Upper lobe of left lung (tissue), 6 donors: ENCODE measurements at regions not wholly inside any gene's neighbourhood (a gene's known extent, or its start where the extent isn't known, plus 50 kb on each side); places are given as distances from the start of the nearest gene placed in this dataset.

ENCODE experiments used
- ATAC-seq, 2 donors: fragments of 200-7000 bp; cut with Tn5 transposase; one replicate each; pipeline ENCODE4 v1.9.1; 2022; ENCODE audit warnings: mild to moderate bottlenecking in 2 of 2, moderate library complexity in 2 of 2; ENCODE audit not compliant: low FRiP score in 2 of 2
- DNase-seq, 2 donors: peaks; one replicate each; pipeline ENCODE4 v3.0.0-alpha.2; 2019 to 2020
- H3K27ac ChIP-seq, 4 donors: fragments of 200-600 bp; sonication (generic); one replicate each; pipeline ENCODE4 v1.5.1; 2016 to 2019
- H3K27me3 ChIP-seq, 4 donors: fragments of 200-600 bp; sonication (generic); one replicate each; pipeline ENCODE4 v1.5.1; 2017 to 2019
- H3K36me3 ChIP-seq, 4 donors: fragments of 200-600 bp; sonication (generic); one replicate each; pipeline ENCODE4 v1.5.1; 2016 to 2019
- H3K4me1 ChIP-seq, 4 donors: fragments of 200-600 bp; sonication (generic); one replicate each; pipeline ENCODE4 v1.5.1; 2018 to 2019
- H3K4me3 ChIP-seq, 4 donors: fragments of 200-600 bp; sonication (generic); one replicate each; pipeline ENCODE4 v1.5.1; 2017 to 2019; ENCODE audit warnings: mild to moderate bottlenecking in 2 of 4, moderate library complexity in 1 of 4
- H3K9me3 ChIP-seq, 4 donors: fragments of 200-600 bp; sonication (generic); one replicate each; pipeline ENCODE4 v1.5.1; 2018 to 2019
- CTCF ChIP-seq, 6 experiments: fragments of 450-650 bp in 4 of 6; fragments of 200-600 bp in 2 of 6; sonication (generic) in 2 of 6; IDR thresholded peaks; one replicate each; pipeline ENCODE4 v1.5.1; 2016 to 2019; ENCODE audit warnings: antibody characterized with exemption in 6 of 6
- EP300 ChIP-seq, 4 donors: sonication (generic); formaldehyde crosslinking; IDR thresholded peaks; one replicate each; pipeline ENCODE4 v1.5.1; 2017; ENCODE audit warnings: antibody characterized with exemption in 4 of 4, control low read depth in 2 of 4
- POLR2A ChIP-seq, 4 donors: fragments of 450-650 bp; IDR thresholded peaks; one replicate each; pipeline ENCODE4 v1.5.1; 2016 to 2017; ENCODE audit warnings: antibody characterized with exemption in 4 of 4, mild to moderate bottlenecking in 2 of 4
- POLR2AphosphoS5 ChIP-seq, 2 donors: sonication (generic); formaldehyde crosslinking; IDR thresholded peaks; one replicate each; pipeline ENCODE4 v1.5.1; 2017; ENCODE audit warnings: antibody characterized with exemption in 2 of 2
- WGBS, 2 donors: methylation state at CpG; one replicate each; pipeline ENCODE4 v1.1.5; 2017 to 2018; 5-methylcytosine and 5-hydroxymethylcytosine counted together
- donor health status: DM: no; HTN: no; CAD: no; lungs with moderate emphysema.
- donor health status: DM: no; HTN: yes; CAD: no; lungs with severe emphysema.

- Histone ChIP-seq H3K4me1 (peaks cover 0 to 3% (median 0%) of the 10 kb centered on the region in 4 donors), H3K27me3 (no peaks in the 10 kb centered on the region), H3K36me3 (no peaks in the 10 kb centered on the region), H3K4me3 (no peak overlapping the region), H3K9me3 (no peaks in the 10 kb centered on the region), H3K27ac (no peak overlapping the region)
- DNase-seq (no peak), ATAC-seq (no peak)
- 76 to 82% methylated on average over 8 of the region's 8 CpGs for WGBS, 2 donors
- TF ChIP-seq POLR2A (IDR thresholded peaks at IDR 0.05): no peak
- TF ChIP-seq EP300 (IDR thresholded peaks at IDR 0.05): no peak
- no peak for TF ChIP-seq CTCF (IDR thresholded peaks at IDR 0.05)
- no peak for TF ChIP-seq POLR2AphosphoS5 (IDR thresholded peaks at IDR 0.05)
Observed at GRCh38 chr4:147011411-147011810, 65.7 kb upstream of the TTC29 start.

- 76% methylated on average over 5 of the region's 5 CpGs for WGBS, 2 donors
- ATAC-seq (no peak), DNase-seq (no peak)
- TF ChIP-seq CTCF (IDR thresholded peaks at IDR 0.05): no peak
- no peak for TF ChIP-seq EP300 (IDR thresholded peaks at IDR 0.05)
- no peak for TF ChIP-seq POLR2A (IDR thresholded peaks at IDR 0.05)
- TF ChIP-seq POLR2AphosphoS5 (IDR thresholded peaks at IDR 0.05): no peak
- no peak overlapping the region for H3K4me3 ChIP-seq
- no peaks in the 10 kb centered on the region for H3K27me3 ChIP-seq
- no peaks in the 10 kb centered on the region for H3K36me3 ChIP-seq
- no peak overlapping the region for H3K27ac ChIP-seq
- peaks cover 0 to 3% (median 0%) of the 10 kb centered on the region in 4 donors for H3K4me1 ChIP-seq
- H3K9me3 ChIP-seq: no peaks in the 10 kb centered on the region
Observed at GRCh38 chr4:147012059-147012707, 66.5 kb upstream of the TTC29 start.

GRCh38 chr4:147014946-147015345 is 69.3 kb upstream of the TTC29 start:
- H3K9me3 ChIP-seq: no peaks in the 10 kb centered on the region
- TF ChIP-seq POLR2A (IDR thresholded peaks at IDR 0.05) (no peak), CTCF (IDR thresholded peaks at IDR 0.05) (no peak), EP300 (IDR thresholded peaks at IDR 0.05) (no peak), POLR2AphosphoS5 (IDR thresholded peaks at IDR 0.05) (no peak)
- no peaks in the 10 kb centered on the region for H3K36me3 ChIP-seq
- H3K4me1 ChIP-seq: peaks cover 0 to 3% (median 0%) of the 10 kb centered on the region in 4 donors
- no peak overlapping the region for H3K4me3 ChIP-seq
- DNase-seq (no peak), ATAC-seq (no peak)
- no peaks in the 10 kb centered on the region for H3K27me3 ChIP-seq
- H3K27ac ChIP-seq: no peak overlapping the region
- WGBS, 2 donors: 77 to 82% methylated on average over 1 of the region's 1 CpG

- Histone ChIP-seq H3K4me3 (no peak overlapping the region), H3K27ac (no peak overlapping the region), H3K9me3 (no peaks in the 10 kb centered on the region), H3K27me3 (no peaks in the 10 kb centered on the region), H3K4me1 (peaks cover 0 to 3% (median 0%) of the 10 kb centered on the region in 4 donors), H3K36me3 (no peaks in the 10 kb centered on the region)
- WGBS, 2 donors: 44% methylated on average over 4 of the region's 4 CpGs
- ATAC-seq (no peak), DNase-seq (no peak)
- TF ChIP-seq EP300 (IDR thresholded peaks at IDR 0.05) (no peak), POLR2AphosphoS5 (IDR thresholded peaks at IDR 0.05) (no peak), CTCF (IDR thresholded peaks at IDR 0.05) (no peak), POLR2A (IDR thresholded peaks at IDR 0.05) (no peak)
Observed at GRCh38 chr4:147015491-147015890, 69.8 kb upstream of the TTC29 start.

GRCh38 chr4:147017081-147017480 is 71.4 kb upstream of the TTC29 start:
- H3K4me3 ChIP-seq: no peak overlapping the region
- DNase-seq (no peak), ATAC-seq (no peak)
- H3K27ac ChIP-seq: no peak overlapping the region
- peaks cover 0 to 3% (median 0%) of the 10 kb centered on the region in 4 donors for H3K4me1 ChIP-seq
- no peaks in the 10 kb centered on the region for H3K27me3 ChIP-seq
- H3K36me3 ChIP-seq: no peaks in the 10 kb centered on the region
- TF ChIP-seq CTCF (IDR thresholded peaks at IDR 0.05) (no peak), EP300 (IDR thresholded peaks at IDR 0.05) (no peak), POLR2AphosphoS5 (IDR thresholded peaks at IDR 0.05) (no peak), POLR2A (IDR thresholded peaks at IDR 0.05) (no peak)
- no peaks in the 10 kb centered on the region for H3K9me3 ChIP-seq
- WGBS, 2 donors: 82 to 87% methylated on average over 5 of the region's 5 CpGs
